Right forelimb (tissue), 1 donor: ENCODE measurements at regions not wholly inside any gene's neighbourhood (a gene's known extent, or its start where the extent isn't known, plus 50 kb on each side); places are given as distances from the start of the nearest gene placed in this dataset.
"Not testable (repeated sequence)": the region's sequence is repeated elsewhere in the genome, so short reads cannot be mapped to it uniquely, and the experiment has no call there.

ENCODE experiments used
- DNase-seq: peaks from one replicate; pipeline ENCODE4 v3.0.0-alpha.2; 2018

- not testable (repeated sequence) for DNase-seq
Observed at GRCh38 chr16:31975826-31976419, 102.3 kb downstream of the ZNF267 start.

- DNase-seq: not testable (repeated sequence)
Observed at GRCh38 chr16:31978463-31978862, 104.9 kb downstream of the ZNF267 start.

GRCh38 chr16:31981739-31982138 lies 108.1 kb downstream of the ZNF267 start:
- DNase-seq: not testable (repeated sequence)

GRCh38 chr16:31982986-31983385 lies 109.4 kb downstream of the ZNF267 start:
- DNase-seq: not testable (repeated sequence)

- not testable (repeated sequence) for DNase-seq
Observed at GRCh38 chr16:31983666-31984065, 110.1 kb downstream of the ZNF267 start.

- DNase-seq: not testable (repeated sequence)
Observed at GRCh38 chr16:31986895-31987294, 113.3 kb downstream of the ZNF267 start.

- DNase-seq: not testable (repeated sequence)
Observed at GRCh38 chr16:31988595-31989581, 115.3 kb downstream of the ZNF267 start.

- DNase-seq: not testable (repeated sequence)
Observed at GRCh38 chr16:31990261-31990660, 116.7 kb downstream of the ZNF267 start.

- not testable (repeated sequence) for DNase-seq
Observed at GRCh38 chr16:31990980-31991379, 117.4 kb downstream of the ZNF267 start.

GRCh38 chr16:31996325-31996724 lies 122.7 kb downstream of the ZNF267 start:
- DNase-seq: not testable (repeated sequence)

GRCh38 chr16:32002496-32002895 lies 128.9 kb downstream of the ZNF267 start:
- not testable (repeated sequence) for DNase-seq

GRCh38 chr16:32003819-32004218 lies 130.2 kb downstream of the ZNF267 start:
- DNase-seq: not testable (repeated sequence)

- DNase-seq: not testable (repeated sequence)
Observed at GRCh38 chr16:32038783-32039496, 165.3 kb downstream of the ZNF267 start.

- DNase-seq: not testable (repeated sequence)
Observed at GRCh38 chr16:32039919-32040318, 166.3 kb downstream of the ZNF267 start.

- DNase-seq: not testable (repeated sequence)
Observed at GRCh38 chr16:32066016-32066651, 187.0 kb upstream of the TP53TG3D start.

- not testable (repeated sequence) for DNase-seq
Observed at GRCh38 chr16:32071586-32071985, 181.5 kb upstream of the TP53TG3D start.

- not testable (repeated sequence) for DNase-seq
Observed at GRCh38 chr16:32083891-32084290, 169.2 kb upstream of the TP53TG3D start.

GRCh38 chr16:32084656-32085401 lies 168.3 kb upstream of the TP53TG3D start:
- not testable (repeated sequence) for DNase-seq

- DNase-seq: not testable (repeated sequence)
Observed at GRCh38 chr16:32085438-32086141, 167.5 kb upstream of the TP53TG3D start.

GRCh38 chr16:32115562-32115961 lies 137.5 kb upstream of the TP53TG3D start:
- not testable (repeated sequence) for DNase-seq

- peak; percentile 7 for DNase-seq
Observed at GRCh38 chr16:32116080-32116479, 137.0 kb upstream of the TP53TG3D start.
